Adrenal gland (tissue), 5 donors: ENCODE measurements at regions not wholly inside any gene's neighbourhood (a gene's known extent, or its start where the extent isn't known, plus 50 kb on each side); places are given as distances from the start of the nearest gene placed in this dataset.

Experiments
- POLR2A ChIP-seq, 2 donors: fragments of 450-650 bp; IDR thresholded peaks; one replicate each; pipeline ENCODE4 v1.6.1; 2017; ENCODE audit warnings: antibody characterized with exemption in 2 of 2, mild to moderate bottlenecking in 2 of 2, moderate library complexity in 1 of 2
- TF ChIP-seq, protein P1 (sequence below), 6 experiments: fragments of 450-650 bp in 4 of 6; fragments of 200-600 bp in 2 of 6; sonication (generic) in 1 of 6; IDR thresholded peaks; 1 replicate in 5 of 6; 2 replicates in 1 of 6; pipeline versions ENCODE4 v1.5.1 to v1.8.0; 2016 to 2021; ENCODE audit warnings: antibody characterized with exemption in 6 of 6, mild to moderate bottlenecking in 2 of 6, moderate library complexity in 1 of 6
- donor health status: DM: no; HTN: no; CAD: no.

DNA sequence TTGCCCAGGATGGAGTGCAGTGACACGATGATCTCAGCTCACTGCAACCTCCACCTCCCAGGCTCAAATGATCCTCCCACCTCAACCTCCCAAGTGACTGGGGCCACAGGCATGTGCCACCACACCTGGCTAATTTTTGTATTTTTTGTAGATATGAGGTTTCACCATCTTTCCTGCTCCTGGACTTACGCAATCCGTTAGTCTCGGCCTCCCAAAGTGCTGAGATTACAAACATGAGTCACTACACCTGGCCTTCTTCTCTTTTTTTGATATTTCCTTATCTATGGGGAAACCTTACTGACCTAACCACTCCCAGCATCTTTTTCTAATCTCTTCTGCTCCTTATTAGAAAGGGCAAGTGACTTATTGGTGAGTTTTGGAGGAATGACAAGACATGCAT lies 121.7 kb upstream of the CHORDC1 start:
- TF ChIP-seq, protein P1, sequence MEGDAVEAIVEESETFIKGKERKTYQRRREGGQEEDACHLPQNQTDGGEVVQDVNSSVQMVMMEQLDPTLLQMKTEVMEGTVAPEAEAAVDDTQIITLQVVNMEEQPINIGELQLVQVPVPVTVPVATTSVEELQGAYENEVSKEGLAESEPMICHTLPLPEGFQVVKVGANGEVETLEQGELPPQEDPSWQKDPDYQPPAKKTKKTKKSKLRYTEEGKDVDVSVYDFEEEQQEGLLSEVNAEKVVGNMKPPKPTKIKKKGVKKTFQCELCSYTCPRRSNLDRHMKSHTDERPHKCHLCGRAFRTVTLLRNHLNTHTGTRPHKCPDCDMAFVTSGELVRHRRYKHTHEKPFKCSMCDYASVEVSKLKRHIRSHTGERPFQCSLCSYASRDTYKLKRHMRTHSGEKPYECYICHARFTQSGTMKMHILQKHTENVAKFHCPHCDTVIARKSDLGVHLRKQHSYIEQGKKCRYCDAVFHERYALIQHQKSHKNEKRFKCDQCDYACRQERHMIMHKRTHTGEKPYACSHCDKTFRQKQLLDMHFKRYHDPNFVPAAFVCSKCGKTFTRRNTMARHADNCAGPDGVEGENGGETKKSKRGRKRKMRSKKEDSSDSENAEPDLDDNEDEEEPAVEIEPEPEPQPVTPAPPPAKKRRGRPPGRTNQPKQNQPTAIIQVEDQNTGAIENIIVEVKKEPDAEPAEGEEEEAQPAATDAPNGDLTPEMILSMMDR (IDR thresholded peaks at IDR 0.05): no peak
- no peak for TF ChIP-seq POLR2A (IDR thresholded peaks at IDR 0.05)
